COLO668 (cell line): ENCODE measurements at regions not wholly inside any gene's neighbourhood (a gene's known extent, or its start where the extent isn't known, plus 50 kb on each side); places are given as distances from the start of the nearest gene placed in this dataset.
A peak's percentile ranks its signal among the peaks of the same experiment; 100 is the strongest.

Experiments used
- DNase-seq: peaks from one replicate; lab custom pipeline; 2025; ENCODE audit not compliant: unreplicated experiment; lab: John Stamatoyannopoulos, UW

DNA sequence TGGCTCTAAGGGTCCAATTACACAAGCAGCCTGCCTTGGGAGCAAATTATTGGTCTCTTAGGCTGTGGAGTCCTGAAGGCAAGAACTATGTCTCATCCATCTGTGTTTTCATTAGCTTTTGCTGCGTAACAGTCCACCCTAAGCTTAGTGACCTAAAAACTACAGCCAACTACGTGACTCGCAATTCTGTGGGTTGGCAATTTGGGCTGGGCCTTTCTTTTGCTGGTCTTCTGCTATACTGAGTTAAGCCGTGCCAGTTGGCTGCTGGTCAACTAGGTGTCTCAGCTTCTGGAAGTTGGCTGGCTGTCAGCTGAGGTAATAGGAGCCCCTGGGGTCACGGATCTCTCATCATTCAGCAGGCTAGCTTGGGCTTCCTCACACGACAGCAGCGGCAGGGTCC, 205.6 kb upstream of the S100G start:
- DNase-seq = no peak

DNA sequence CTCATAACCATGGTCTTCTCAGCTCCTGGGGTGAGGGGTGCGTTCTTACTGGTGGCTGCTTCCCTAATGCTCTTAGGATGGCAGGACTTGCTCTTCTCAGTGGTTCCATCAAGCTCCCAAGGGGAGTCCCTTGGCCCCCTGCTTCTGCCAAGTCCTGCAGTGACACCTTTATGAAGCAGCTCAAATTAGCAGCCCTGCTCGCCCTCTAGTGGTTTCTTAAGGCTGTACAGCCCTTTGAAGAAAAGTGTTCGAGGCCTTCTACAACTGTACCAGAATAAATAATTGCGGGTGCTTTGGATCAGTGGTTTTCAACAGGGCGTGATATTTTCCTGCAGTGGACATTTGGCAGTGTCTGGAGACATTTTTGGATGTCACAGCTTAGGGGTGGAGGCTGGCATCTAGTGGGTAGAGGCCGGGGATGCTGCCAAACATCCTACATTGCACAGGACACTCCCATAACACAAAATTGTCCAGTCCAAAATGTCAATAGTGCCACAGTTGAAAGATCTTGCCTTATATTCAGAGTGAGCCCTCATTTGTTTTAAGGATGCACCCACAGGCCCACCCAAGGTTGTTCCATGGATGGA, 204.7 kb upstream of the S100G start:
- peak; percentile 26 for DNase-seq

DNA sequence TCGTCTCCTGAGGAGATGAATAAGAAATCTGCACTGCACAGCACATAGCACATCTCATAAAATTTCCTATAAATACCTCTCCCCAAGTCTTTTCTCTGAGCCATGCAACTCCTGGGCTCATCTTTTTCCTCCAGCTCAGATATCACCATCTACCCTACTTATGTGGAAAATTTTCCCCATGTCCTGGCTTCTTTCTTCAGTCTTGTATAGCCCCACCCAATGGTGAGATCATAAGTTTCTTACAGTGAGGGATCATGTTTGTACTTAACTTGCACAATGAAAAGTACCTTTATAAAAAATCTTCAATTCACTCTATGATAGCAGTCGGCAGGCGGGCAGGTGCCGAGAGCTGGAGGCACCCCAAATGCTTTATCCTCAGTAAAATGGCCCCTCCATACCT, 198.6 kb upstream of the S100G start:
- no peak for DNase-seq

DNA sequence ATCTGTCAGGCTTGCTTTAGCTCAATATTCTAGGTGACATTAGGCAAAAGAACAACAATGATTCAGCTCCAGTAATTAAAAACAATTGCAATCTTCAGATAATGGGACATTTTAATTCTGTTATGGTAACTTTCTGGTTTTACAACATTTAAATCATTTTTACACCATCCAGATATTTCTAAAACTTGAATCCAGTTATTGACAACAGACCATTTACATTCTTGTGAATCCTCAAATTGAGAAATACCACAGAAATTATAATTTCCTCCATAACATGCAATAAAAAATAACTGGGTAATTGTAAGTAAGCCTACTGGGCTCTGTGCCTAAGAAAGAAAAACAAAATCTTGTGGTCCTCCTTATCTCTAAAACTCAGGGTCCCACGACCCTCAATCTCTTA, 195.0 kb upstream of the S100G start:
- no peak for DNase-seq

DNA sequence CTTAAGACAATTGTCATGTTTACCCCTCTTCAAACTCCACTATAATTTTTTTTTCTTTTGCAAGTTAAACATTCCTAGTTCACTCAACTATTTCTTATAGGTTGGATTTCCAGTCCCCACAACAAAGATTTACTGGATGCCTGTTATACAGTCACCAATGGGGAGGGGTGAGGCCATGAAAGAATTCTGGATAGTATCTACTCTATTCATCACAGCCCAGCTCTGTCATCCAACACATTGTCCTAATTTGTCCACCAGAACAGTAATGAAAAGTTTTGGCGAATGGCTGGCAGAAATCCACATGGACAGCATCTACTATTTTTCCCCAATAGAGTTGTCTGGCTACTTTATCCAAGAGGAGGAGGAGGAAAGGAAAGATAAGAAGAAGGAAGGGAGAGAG, 192.7 kb upstream of the S100G start:
- DNase-seq = no peak

DNA sequence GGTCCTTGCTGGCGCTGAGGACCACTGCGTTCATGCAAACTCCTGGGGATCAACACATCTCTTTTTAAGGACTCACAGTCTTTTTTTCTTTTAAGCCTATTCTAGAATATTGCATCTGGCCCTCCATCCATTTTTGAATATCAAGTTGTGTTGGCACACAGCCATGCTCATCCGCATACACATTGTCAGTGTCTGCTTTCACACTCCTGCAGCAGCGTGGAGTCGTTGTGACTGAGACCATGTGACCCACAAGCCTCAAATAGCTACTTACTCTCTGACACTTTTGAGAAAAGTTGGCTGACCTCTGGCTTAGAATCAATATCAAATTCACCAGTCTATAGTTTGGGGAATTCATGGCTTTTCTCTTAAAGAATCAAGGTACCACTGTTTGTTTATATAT, 191.8 kb upstream of the S100G start:
- peak; percentile 38 for DNase-seq

DNA sequence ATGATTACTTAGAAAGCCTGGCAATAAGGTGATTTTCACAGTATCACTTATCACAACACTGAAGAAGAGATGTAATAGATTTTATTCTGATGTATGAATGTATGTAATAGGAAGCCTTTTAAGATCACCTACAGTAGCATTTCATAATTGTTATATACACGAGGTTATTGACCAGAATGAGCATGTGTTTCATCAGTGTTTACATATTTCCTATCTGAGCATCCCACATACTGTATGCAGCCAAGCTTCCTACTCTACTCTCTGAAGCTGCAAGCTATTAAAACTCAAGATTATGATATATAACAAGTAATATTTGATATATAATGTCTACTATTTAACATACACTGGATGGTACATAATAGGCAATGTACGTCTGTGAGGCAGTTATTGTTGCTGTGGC, 190.9 kb upstream of the S100G start:
- DNase-seq = no peak

DNA sequence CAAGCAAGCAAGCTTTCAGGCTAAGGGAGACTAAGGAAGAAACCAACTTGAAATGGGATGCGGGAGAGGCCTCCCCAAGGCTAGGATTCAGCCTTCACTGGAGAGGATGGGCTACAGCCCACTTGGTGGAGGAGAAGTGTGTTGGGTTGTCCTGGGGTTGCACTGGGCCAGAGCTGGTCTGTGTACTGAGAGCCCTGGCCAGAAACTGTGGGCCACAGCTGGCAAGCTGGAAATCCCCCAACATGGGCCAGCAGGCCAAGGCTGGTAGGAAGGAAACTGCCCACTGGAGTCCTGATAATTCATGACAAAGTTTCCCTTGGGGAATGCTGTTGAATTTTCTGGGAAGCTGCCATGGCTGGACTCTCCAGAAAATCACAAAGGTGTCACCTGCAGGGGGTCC, 188.0 kb upstream of the S100G start:
- no peak for DNase-seq

DNA sequence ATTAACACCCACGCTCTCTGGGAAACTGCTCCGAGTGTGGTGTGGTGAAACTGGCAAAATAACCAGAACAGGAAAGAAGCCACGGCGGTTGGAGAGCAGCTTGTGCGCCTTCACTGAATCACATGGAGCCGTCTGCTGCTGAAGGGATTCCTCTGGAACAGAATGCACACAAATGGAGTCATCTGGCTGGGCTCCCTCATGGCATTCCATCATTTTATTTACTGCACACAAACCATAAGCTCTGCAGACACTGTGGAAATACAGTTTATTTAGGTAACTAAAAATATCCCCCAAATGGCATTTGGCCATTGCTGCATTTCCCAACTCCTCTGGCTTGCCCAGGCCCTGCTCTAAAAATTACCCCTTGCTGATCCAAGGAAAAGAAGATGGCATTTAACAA, 187.0 kb upstream of the S100G start:
- DNase-seq = no peak

DNA sequence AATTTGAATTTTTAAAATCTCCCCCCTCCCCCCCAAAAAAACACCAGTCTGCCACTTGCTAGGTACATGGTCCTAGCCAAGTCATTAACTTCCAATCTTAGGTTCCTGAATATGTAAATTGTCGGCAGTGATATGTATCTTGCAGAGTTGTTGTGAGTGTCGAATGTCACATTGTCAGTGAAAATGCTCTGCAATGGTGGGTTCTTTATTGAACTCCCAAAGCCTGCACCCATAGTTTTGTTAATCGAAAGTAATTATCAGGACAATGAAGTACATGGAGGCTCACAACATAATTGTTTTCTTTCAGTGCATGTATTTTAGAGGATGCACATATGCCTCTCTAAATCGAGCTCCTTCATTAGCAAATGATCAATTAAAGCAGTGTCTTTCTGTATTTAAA, 185.6 kb upstream of the S100G start:
- DNase-seq = no peak

DNA sequence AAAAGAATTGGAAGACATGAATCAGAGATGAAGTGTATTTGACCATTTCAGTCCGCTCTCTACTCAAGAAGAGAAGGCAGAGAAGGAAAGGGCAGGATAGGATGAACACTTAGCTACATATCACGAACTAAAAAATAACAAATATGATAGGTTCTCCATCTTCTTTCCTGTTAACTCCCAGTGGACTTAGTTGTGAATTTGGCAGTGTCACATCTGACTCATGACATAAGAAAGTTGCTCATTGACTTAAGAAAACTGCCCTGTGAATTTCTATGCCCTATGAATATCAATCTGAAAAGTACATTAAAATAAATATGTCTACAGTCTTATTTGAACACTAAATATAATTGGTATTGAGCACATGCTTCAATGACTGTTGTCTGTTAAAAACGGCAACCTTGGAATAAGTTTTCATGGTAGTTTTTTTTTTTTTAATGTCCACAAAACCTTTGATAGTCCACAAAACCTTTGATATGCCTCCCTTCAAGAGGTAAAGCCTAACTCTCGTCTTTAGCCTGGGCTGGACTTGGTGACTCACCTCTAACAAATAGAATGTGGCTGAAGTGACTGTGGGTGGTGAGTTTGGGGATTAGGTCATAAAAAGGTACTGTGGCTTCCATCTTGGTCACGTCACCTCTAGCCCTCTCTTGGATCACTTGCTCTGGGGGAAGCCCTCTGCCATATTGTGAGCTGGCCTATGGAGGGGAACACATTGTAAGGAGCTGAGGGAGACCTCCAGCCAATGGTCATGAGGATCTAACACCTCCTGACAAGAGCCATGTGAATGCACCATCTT, 184.7 kb upstream of the S100G start:
- DNase-seq = no peak

DNA sequence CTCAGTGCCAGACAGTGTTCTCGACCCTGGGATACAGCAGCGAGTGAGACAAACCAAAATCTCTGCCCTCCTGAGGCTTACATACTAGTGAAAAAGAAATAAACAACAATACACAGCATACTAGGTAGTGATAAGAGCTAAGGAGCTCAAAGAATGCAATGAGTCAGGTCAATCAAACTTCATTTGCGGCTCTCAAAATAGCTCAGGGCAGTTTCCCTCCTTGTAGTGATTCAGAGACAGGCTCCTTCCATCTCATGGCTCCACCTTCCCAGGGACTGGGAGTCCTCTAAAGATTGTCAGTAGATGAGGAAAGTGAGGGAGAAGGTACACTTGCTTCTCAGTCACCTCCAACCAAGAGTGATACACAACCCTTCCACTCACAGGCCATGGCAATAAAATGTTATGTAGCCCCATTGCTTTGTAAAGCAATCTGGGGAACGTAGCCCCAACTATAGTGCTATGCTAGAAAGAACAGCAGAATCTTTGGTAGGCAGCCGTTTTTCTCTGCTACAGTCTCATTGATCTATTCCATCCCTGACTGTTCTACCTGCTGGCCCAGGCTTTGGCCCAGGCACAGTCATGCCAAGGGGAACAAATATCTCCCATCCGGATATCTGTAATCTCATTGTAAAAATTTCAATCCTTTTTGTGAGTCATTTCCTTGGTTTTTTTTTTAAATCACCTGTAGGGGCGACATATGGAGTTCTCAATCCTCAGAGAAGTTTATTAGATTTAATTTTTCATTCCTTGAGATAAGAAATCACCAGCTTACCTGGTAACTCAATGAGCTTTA, 183.1 kb upstream of the S100G start:
- no peak for DNase-seq

DNA sequence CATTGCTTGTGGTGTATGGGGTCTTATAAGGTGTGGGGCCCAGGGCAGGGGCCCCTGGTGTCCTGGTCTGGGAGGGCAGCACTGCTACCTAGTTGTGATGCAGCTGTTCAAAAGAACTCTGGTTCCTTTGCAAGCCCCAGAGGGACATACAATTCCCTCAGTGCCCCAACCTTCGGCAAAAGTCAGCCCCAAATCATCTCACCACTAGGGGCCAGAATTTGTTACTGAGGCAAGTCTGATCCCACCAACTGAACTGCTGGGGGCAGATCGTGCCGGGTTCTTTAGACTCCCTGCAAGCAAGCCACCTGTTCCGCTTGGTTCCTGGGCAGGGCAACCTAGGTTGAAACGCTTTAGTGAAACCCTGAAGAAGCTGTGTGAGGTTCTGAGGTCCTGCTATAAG, 180.1 kb upstream of the S100G start:
- no peak for DNase-seq

DNA sequence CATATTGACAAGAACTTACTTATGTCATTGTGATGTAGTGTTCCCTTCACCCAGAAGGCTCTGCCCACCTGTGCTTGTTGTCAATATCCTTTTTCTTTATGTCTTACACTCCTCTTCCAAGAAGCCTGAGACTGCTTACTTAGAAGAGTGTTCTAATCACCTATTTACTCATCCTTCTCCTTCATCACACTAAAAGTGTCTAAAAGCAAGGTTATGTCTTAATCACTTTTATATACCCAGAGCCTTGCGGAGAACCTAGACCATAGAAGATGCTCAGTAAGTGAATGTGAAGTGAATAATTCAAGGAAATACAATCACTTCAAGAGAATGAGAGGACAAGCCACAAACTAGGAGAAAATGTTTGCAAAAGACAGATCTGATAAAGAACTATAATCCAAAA, 177.6 kb upstream of the S100G start:
- no peak for DNase-seq

DNA sequence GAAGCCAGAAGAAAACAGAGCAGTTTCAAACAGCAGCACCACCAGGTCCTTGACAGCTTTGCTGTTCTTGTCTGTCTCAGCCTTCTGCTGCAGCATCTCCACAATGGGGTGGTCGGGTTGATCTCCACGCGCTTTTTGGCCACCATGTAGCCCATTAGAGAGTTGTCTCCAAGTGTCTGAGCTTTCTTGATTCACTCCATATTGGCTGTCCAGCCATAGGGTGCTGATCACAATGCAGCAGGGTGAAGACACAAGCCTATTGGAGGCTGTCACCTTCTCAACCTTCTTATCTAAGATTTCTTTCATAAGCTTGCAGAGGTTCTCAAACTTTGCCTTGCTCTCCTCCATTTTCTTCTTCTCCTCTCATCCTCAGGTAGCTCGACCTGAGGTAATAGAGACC, 175.4 kb upstream of the S100G start:
- no peak for DNase-seq

DNA sequence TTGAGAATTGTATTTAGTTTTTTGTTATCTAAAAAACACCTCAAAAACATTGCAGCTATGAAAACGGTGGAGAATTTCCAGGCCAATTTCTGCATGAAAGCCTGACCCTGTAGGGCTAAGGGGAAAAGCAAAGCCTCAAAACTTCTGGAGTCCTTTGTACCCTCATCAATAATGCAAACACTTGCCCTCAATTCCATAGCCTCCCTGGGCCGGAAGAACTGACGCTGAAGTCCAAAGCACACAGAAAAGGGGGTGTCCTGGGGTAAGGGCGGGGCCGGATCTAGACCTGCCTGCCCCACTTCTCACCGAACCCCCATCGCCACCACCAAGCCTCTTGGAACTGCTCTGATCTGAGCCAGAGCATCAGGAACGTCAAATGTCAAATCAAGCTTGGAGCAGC, 173.9 kb upstream of the S100G start:
- no peak for DNase-seq

DNA sequence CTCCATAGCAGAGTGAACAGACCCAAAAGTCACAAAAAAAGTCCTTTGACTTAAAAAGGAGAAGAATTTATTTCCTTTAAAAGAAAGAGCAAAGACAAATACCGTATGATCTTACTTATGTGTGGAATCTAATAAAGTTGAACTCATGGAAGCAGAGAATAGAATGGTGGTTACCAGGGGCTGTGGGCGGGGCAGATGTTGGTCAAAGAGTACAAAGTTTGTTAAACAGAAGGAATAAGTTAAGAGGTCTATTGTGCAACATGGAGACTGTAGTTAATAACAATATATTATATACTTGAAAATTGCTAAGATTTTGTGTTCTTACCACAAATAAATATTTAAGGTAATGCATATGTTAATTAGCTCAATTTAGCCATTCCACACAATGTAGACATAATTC, 173.3 kb upstream of the S100G start:
- no peak for DNase-seq

DNA sequence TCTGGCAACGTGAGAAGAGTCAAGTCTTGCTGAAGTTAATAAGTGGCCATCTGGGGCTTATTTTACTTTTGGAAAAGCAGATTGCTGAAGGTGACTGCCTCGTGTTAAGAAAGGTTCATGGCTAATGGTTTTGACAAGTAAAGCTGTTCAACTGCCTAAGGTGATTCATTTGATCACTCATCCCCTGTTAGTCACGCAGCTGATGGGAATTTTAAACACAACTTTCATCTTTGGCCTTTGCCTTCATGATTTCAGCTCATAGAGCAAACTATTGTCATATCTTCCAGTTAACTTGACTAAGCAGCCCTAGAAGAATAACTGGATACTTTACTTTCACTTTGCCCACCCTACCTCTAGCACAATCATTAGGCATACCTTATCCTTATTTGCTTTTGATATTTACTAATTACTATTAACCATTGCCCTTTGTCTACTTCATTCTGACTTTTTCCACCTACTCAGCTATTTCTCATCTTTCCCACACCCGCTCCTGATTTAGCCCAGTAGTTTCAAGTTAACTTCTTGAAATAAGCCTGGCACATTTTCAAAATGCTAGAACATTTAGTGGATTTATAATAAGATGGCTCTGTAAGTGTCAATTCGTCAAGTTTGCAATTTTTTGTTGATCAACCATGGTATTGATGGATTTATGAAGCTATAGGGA, 170.6 kb upstream of the S100G start:
- no peak for DNase-seq

DNA sequence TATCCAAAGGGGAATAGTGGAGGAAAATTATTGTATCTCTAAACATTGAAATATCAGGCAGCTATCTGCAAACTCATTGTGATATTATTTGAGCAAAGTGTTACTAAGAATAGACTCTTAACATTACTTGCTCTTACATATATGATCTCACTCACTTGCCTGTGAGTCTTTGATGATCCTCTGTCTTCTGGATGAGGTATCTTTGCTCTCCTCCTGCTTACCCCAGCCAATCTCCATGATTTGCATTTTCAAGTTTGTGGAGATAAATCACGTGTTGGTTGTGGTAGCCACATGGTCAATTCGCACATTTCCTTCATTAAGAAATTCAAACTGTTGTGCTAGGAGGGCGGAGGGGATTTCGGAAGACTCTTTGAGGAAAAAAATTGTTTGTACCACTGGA, 169.9 kb upstream of the S100G start:
- DNase-seq = no peak

DNA sequence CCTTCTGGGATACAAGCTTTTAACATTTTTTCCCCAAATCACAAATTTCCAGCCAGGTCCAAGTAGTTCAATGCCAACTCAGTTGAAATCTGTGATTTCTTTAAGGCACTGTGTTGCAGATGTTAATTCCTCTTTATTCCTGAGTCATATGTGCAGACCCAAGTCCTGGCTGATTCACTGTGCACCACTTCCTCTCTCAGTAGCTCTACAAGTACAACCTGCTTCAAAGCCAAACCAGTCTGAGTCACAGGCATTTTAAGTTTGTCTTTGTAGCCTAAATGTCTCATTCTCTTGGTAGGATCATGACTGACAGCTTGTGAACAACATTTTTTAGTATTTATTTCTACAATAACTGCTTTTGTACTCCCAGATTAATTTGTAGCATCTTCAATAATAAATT, 165.6 kb upstream of the S100G start:
- DNase-seq = no peak

DNA sequence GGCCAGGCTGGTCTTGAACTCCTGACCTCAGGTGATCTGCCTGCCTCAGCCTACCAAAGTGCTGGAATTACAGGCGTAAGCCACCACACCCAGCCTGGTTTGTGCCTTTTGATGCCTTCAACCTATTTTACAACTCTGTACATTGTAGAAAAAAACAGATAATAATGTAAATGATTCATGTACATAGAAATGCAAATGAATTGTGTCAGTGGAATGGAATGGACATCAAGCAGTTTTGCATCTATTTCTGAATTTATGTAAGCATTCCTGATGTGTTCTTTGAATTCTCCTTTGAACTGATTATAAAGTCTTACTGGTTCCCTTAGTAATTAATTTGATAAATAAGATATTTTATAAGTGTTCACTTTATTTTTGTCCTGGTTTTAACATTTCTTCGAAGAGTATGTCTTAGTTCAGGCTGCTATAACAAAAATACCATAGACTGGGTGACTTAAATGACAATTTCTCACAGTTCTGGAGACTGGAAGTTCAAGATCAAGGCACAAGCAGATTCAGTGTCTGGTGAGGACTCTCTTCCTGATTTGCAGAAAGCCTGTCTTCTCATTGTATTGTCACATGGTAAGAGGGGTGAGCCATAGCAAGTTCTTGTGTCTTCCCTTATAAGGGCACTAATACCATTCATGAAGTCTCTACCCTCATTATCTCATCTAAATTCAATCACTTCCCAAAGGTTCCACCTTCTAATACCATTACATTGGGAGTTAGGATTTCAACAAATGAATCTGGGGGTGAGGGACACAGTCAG, 162.2 kb upstream of the S100G start:
- no peak for DNase-seq
